DOHH2 (cell line): ENCODE measurements at regions not wholly inside any gene's neighbourhood (a gene's known extent, or its start where the extent isn't known, plus 50 kb on each side); places are given as distances from the start of the nearest gene placed in this dataset.

ENCODE experiments used
- CTCF ChIP-seq: fragments of 200-600 bp; sonication (generic); IDR thresholded peaks from one replicate; pipeline ENCODE4 v1.5.1; 2014; ENCODE audit warnings: antibody characterized with exemption, mild to moderate bottlenecking, low read depth, low read length; ENCODE audit not compliant: poor library complexity, severe bottlenecking
- EZH2phosphoT487 ChIP-seq: fragments of 200-600 bp; sonication (generic); IDR thresholded peaks from 2 replicates; pipeline ENCODE4 v1.6.1; 2017; ENCODE audit warnings: borderline replicate concordance, mild to moderate bottlenecking, antibody characterized with exemption, low read length, moderate library complexity, mixed read lengths

DNA sequence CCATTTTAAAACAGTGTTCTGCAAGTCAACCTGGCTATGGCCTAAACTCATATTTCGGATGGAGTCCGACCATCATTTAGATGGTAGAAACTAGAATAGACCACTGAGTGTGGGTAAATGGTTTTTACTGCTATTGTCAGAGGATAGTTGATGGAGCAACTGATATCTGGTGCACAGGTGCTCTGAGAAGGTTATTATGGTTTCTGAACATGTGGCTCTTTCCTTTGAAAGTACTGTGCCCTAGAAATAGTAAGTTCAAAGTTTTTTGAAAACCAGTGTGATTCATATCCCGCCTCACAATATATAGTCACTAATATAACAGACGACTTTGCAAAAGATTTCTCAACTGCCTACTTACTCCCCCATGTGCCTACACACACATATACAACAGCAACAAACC lies 64.4 kb upstream of the BTG1 start:
- TF ChIP-seq CTCF (no peak), EZH2phosphoT487 (no peak)
